ENCODE measurements at regions not wholly inside any gene's neighbourhood (a gene's known extent, or its start where the extent isn't known, plus 50 kb on each side); places are given as distances from the start of the nearest gene placed in this dataset.

DNA sequence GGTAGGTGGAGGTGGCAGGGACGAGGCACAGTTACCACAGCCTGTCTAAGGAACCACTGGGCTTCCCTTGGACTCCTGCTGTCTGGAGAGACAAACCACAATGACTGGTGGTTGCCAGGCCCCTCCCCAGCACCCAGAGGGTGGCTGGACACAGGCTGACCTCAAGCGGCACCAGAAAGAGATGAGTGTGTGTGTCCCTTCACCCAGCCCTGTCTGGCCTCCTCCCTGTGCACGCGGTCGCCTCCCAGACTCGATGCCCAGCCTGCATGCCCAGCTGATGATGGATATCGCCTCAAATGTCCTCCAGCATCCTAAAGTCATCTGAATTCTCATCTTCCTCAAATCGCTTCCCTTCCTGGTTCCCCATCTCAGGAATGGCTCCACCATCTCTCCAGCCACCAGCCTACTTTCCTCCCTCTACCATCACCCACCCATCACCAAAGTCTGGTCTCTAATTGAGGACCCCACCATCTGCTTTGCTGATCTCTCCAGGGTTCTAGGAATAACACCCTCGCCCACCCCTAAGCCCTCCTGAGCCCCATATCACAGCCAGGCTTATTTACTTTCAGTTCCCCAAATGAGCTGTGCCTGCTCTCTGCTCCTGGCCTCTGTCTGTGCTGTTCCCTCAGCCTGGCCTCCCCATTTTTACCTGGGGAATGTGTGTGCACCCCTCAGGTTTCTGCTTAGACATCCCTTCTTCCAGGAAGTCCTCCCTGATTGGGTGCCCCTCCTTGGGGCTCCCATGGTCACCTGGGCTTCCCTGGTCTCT is 52.5 kb upstream of the GGTA1 start:
- no peak for TF ChIP-seq CTCF (IDR thresholded peaks at IDR 0.05)
- TF ChIP-seq KDM5A (IDR thresholded peaks at IDR 0.05): no peak
- TF ChIP-seq POLR2A (IDR thresholded peaks at IDR 0.05; ENCODE audit: low read length): no peak
- TF ChIP-seq POLR2AphosphoS2 (conservative IDR thresholded peaks at IDR 0.05; ENCODE audit: low read length): no peak
- no peak for TF ChIP-seq RNF2 (IDR thresholded peaks at IDR 0.05; ENCODE audit: borderline replicate concordance, low read depth)
- TF ChIP-seq CEBPB (IDR thresholded peaks at IDR 0.05): no peak
- peak; percentile 40 for TF ChIP-seq ZFP36 (IDR thresholded peaks at IDR 0.05; ENCODE audit: borderline replicate concordance, partially characterized antibody)
- no peak for TF ChIP-seq MAX (IDR thresholded peaks at IDR 0.05)
- no peak for TF ChIP-seq BCL3 (IDR thresholded peaks at IDR 0.05)
- no peak for TF ChIP-seq SMC3 (IDR thresholded peaks at IDR 0.05)
- TF ChIP-seq ELK1 (IDR thresholded peaks at IDR 0.05; ENCODE audit: low read depth, low read length): no peak
- TF ChIP-seq EP300 (IDR thresholded peaks at IDR 0.05): no peak
- no peak for TF ChIP-seq RFX5 (IDR thresholded peaks at IDR 0.05)
- TF ChIP-seq JUNB (IDR thresholded peaks at IDR 0.05): no peak
